DMS 273 (cell line): ENCODE measurements at regions not wholly inside any gene's neighbourhood (a gene's known extent, or its start where the extent isn't known, plus 50 kb on each side); places are given as distances from the start of the nearest gene placed in this dataset.
"Not testable (repeated sequence)": the region's sequence is repeated elsewhere in the genome, so short reads cannot be mapped to it uniquely, and the experiment has no call there.

Source experiments
- DNase-seq: peaks from one replicate; lab custom pipeline; 2025; ENCODE audit not compliant: unreplicated experiment; lab: John Stamatoyannopoulos, UW

- DNase-seq, result not testable (repeated sequence)
Observed at GRCh38 chr11:92465410-92465809, 240.8 kb downstream of the FAT3 start.

DNA sequence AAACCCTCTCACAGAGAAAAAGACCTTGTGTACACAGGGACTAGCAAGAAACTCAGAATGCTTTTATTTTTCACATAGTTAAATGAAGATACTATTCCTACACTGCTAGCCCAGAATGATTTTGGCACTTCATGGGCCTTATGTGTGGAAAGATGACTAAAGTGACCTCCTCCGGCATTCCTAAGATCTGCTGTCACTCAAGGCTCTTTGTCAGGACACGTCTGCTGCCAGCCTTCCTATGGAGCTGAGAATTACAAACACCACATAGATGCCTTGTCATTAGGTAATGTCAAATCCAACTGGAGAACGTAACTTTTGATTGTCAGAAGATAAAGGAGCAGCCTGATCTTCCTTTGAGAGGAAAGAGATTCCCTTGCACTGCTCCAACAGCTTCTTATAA lies 249.1 kb downstream of the FAT3 start:
- no peak for DNase-seq

- no peak for DNase-seq
Observed at GRCh38 chr11:92475316-92475715, 250.7 kb downstream of the FAT3 start.

GRCh38 chr11:92475819-92476218 lies 251.2 kb downstream of the FAT3 start:
- DNase-seq, result no peak

- no peak for DNase-seq
Observed at GRCh38 chr11:92477686-92478085, 253.1 kb downstream of the FAT3 start.

GRCh38 chr11:92480499-92480898 lies 255.9 kb downstream of the FAT3 start:
- peak; percentile 0 for DNase-seq

DNA sequence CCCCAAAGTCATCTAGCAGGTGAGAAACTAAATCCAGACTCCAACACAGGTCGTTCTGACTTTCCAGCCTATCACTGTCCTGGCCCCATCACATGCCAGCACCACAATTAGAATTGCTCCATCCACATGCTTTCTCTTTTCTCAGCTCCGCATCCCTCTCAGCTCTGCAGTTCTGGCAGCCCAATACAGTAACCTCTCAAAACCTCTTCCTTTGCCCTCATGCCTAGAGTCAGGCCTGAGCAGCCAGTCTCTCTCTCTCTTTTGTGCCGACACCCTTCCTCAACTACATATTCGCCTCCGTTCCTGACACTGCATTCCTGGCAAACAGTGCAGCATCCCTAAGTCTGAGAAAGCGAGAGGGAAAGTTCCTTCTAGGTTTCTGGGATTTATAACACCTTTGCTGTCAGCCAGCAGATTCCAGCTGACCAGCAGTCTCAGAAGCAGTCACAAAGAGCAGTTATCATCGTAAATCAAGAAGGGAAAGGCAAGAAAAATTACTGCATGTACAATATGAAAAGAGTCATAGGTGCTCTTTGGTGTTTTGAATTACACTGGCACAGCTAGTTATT lies 258.0 kb downstream of the FAT3 start:
- no peak for DNase-seq

GRCh38 chr11:92484570-92484969 lies 260.0 kb downstream of the FAT3 start:
- DNase-seq, result no peak

GRCh38 chr11:92489826-92490399 lies 265.3 kb downstream of the FAT3 start:
- no peak for DNase-seq

- DNase-seq, result no peak
Observed at GRCh38 chr11:92492372-92492771, 267.8 kb downstream of the FAT3 start.

DNA sequence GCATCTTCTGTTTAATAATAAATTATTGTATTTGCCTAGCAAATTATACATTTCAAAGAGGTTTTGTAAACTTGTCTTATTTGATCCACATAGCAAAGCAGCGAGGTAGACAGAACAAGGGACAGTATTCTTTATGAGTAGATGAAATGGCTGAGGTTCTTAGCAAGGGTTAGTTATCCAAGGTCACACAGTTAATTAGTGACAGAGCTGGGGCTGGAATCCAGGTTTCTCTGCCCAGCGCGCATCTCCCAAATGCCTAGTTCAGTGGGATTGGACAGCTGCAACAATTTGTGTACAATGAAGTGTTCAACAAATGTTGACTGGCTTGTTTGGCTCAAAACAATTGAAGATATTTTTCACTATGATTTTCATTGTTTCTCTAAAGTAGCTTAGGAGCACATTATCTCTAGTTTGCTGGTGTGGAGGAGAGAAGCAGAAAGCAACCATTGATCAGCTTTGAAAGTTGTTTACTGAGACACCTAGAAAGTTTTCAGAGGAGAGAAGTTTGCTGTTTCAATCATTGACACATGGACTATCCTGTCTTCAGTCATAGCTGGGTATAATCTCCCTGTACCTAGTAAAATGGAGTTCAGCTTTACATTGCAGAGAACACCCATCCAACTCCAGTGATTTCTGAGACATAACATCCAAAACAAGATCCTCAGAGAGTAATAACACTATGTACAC lies 270.6 kb downstream of the FAT3 start:
- no peak for DNase-seq

GRCh38 chr11:92500453-92500852 lies 275.8 kb downstream of the FAT3 start:
- no peak for DNase-seq

GRCh38 chr11:92501066-92501739 lies 276.6 kb downstream of the FAT3 start:
- no peak for DNase-seq

DNA sequence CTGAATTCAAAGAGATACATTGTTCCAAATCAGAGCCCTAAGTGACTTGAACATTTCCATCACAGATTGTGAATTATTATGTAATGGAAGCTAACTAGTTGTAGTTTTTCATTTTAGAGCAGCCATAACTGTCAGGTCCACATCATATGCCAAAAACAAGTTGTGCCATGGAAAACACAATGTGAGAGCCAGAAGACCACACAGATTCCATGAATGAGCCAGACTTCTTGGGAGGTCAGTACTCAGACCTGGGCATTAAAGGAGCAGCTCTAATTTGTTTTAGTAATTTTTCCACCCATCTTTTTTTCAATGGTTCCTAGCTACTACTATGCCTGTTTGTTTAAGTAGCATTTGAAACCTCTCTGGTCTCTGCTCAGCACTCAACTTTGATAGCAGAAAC lies 279.4 kb downstream of the FAT3 start:
- DNase-seq, result no peak

DNA sequence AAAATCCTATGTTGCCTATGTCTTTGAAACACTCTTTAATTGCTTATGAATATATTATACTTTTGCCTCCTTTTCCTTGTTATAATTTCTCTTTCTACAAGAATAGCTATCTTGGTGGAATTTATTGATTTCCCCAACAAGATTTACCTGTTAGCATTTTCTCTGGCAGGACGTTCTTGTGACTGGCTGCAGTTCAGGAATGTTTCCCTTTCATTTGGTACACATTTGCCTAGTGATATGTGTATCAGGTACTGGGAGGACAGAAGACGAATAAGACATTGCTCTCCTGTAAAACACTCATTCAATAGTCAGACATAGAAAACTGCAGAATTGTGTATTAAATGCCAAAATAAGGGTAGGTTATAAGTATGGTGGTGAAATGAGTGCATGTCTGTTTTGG lies 279.9 kb downstream of the FAT3 start:
- DNase-seq, result no peak

DNA sequence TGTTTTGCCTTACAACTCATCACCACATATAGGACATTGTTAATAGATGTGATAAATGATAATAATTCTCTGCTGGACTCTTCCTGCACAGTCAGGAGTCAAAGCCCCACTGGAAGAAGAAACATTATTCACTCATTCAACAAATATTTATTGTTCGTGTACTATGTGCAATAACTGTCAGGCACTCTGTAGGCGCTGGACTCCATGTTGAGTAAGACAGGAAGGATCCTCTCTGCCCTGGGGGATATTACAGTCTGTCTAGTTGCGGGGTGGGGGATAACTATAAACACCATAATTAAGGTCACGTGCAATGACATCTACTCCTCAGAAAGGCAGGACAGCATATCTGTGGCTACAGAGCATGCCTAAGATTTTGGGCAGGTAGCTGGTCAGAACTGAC lies 281.1 kb downstream of the FAT3 start:
- DNase-seq, result no peak

- DNase-seq, result no peak
Observed at GRCh38 chr11:92506809-92507336, 282.3 kb downstream of the FAT3 start.

GRCh38 chr11:92510591-92510990 lies 286.0 kb downstream of the FAT3 start:
- DNase-seq, result no peak

DNA sequence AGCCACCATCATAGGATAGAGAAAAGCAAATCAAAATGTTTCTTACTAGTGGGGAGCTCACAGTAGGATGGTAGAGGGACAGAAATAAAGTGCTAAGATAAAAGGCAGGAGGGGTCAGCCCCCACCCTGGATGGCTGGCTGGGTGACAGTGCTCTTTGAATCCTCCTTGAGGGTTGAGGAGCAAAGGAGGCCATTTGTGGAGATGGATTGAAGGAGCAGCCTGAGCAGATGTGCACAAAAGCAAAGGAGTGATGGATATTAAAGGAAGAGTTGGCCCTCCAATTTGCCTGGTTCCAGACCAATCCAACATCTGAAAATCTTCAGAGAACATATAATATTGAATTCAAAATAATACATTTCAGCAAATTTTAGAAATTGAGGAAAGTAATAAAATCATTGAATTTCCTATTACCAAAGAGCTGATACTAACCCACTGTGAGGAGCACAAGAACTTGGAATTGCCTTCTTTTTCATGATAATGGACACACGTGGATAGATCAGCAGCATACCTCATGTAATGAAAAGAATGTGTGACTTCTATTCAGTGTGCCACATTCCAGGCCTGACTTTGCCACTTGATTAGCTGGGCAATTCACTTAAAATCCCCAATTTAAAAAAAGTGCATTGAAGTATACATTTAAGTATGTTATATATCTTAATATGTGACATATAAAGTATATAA lies 287.0 kb downstream of the FAT3 start:
- no peak for DNase-seq

- DNase-seq, result no peak
Observed at GRCh38 chr11:92512204-92512569, 287.6 kb downstream of the FAT3 start.

DNA sequence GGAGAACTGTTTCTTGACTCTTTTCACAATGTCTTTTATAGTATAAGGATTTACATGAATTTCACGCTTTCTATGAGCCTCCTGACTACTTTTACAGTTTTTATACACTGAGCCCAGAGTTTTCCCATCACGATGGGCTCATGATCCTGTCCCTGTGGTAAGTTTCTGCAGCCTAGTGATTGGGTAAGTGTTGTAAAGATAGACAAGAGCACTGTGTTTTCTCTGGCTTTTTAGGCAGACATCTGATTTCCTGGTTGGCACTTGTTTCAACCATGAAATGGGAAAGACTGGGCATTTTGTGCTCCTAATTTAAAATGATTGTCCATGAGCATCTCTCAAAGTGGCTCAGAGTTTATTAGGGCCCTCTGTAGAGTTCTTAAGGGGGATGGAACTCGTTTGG lies 299.0 kb downstream of the FAT3 start:
- no peak for DNase-seq
